ENCODE measurements at regions not wholly inside any gene's neighbourhood (a gene's known extent, or its start where the extent isn't known, plus 50 kb on each side); places are given as distances from the start of the nearest gene placed in this dataset.

- Histone ChIP-seq H3K4me2 (ENCODE audit: low read length) (no peak overlapping the region), H3K79me2 (ENCODE audit: insufficient read depth, low read depth, low read length) (no peaks in the 10 kb centered on the region), H3K4me3 (ENCODE audit: low read depth, low read length, poor library complexity, severe bottlenecking) (no peak overlapping the region), H3K36me3 (ENCODE audit: insufficient read depth, low read length) (no peaks in the 10 kb centered on the region), H3K4me1 (ENCODE audit: insufficient read depth, low read length, poor library complexity, severe bottlenecking) (no peaks in the 10 kb centered on the region), H4K20me1 (ENCODE audit: insufficient read depth, low read length) (no peaks in the 10 kb centered on the region), H3K9me3 (ENCODE audit: low read length) (no peaks in the 10 kb centered on the region), H3K27ac (ENCODE audit: low read depth, low read length, poor library complexity, severe bottlenecking) (no peak overlapping the region), H2AFZ (ENCODE audit: low read length) (no peak overlapping the region), H3K9me2 (ENCODE audit: insufficient read depth, low read length) (no peaks in the 10 kb centered on the region)
- POLR2A ChIA-PET: no interaction called here
- DNase-seq (ENCODE audit: low spot score): no peak
- CTCF ChIA-PET (ENCODE audit: unreplicated experiment): no interaction called here
- intact Hi-C loops (cut with micrococcal nuclease; ENCODE audit: unreplicated experiment): no loop called here
- no TSS peak for BruUV-seq (replicated peaks)
- TF ChIP-seq CTCF (conservative IDR thresholded peaks at IDR 0.05; ENCODE audit: low read length): no peak
Observed at GRCh38 chr3:70857916-70858315, 545.5 kb upstream of the MDFIC2 start.

- H2AFZ ChIP-seq (ENCODE audit: low read length): no peak overlapping the region
- no peaks in the 10 kb centered on the region for H3K79me2 ChIP-seq (ENCODE audit: insufficient read depth, low read depth, low read length)
- no peaks in the 10 kb centered on the region for H3K9me3 ChIP-seq (ENCODE audit: low read length)
- intact Hi-C loops (cut with micrococcal nuclease; ENCODE audit: unreplicated experiment): no loop called here
- no peak overlapping the region for H3K4me3 ChIP-seq (ENCODE audit: low read depth, low read length, poor library complexity, severe bottlenecking)
- TF ChIP-seq CTCF (conservative IDR thresholded peaks at IDR 0.05; ENCODE audit: low read length): no peak
- no peak for TF ChIP-seq EZH2phosphoT487 (IDR thresholded peaks at IDR 0.05; ENCODE audit: borderline replicate concordance, low read depth, low read length)
- H4K20me1 ChIP-seq (ENCODE audit: insufficient read depth, low read length): no peaks in the 10 kb centered on the region
- H3K9me2 ChIP-seq (ENCODE audit: insufficient read depth, low read length): no peaks in the 10 kb centered on the region
- no peak overlapping the region for H3K4me2 ChIP-seq (ENCODE audit: low read length)
- H3K36me3 ChIP-seq (ENCODE audit: insufficient read depth, low read length): no peaks in the 10 kb centered on the region
- no peak for DNase-seq (ENCODE audit: low spot score)
- H3K27ac ChIP-seq (ENCODE audit: low read depth, low read length, poor library complexity, severe bottlenecking): no peak overlapping the region
- POLR2A ChIA-PET: interaction anchor here (0.8 kb wide), 1 partner anchor 23 kb away, joined by 3 read pairs; no protein-coding TSS in a partner anchor
- CTCF ChIA-PET (ENCODE audit: unreplicated experiment): no interaction called here
- H3K4me1 ChIP-seq (ENCODE audit: insufficient read depth, low read length, poor library complexity, severe bottlenecking): no peaks in the 10 kb centered on the region
- no TSS peak for BruUV-seq (replicated peaks)
Observed at GRCh38 chr3:70856414-70857162, 544.1 kb upstream of the MDFIC2 start.

GRCh38 chr3:70855149-70855548 is 542.7 kb upstream of the MDFIC2 start:
- ChIA-PET POLR2A (interaction anchor here (0.5 kb wide), 1 partner anchor 15 kb away, joined by 3 read pairs; no protein-coding TSS in a partner anchor), CTCF (ENCODE audit: unreplicated experiment) (no interaction called here)
- Histone ChIP-seq H3K4me1 (ENCODE audit: insufficient read depth, low read length, poor library complexity, severe bottlenecking) (no peaks in the 10 kb centered on the region), H3K9me3 (ENCODE audit: low read length) (no peaks in the 10 kb centered on the region), H2AFZ (ENCODE audit: low read length) (no peak overlapping the region), H3K9me2 (ENCODE audit: insufficient read depth, low read length) (no peaks in the 10 kb centered on the region), H3K36me3 (ENCODE audit: insufficient read depth, low read length) (no peaks in the 10 kb centered on the region), H3K4me2 (ENCODE audit: low read length) (no peak overlapping the region), H3K79me2 (ENCODE audit: insufficient read depth, low read depth, low read length) (no peaks in the 10 kb centered on the region), H3K4me3 (ENCODE audit: low read depth, low read length, poor library complexity, severe bottlenecking) (no peak overlapping the region), H4K20me1 (ENCODE audit: insufficient read depth, low read length) (no peaks in the 10 kb centered on the region), H3K27ac (ENCODE audit: low read depth, low read length, poor library complexity, severe bottlenecking) (no peak overlapping the region)
- no peak for DNase-seq (ENCODE audit: low spot score)
- no TSS peak for BruUV-seq (replicated peaks)
- TF ChIP-seq EZH2phosphoT487 (IDR thresholded peaks at IDR 0.05; ENCODE audit: borderline replicate concordance, low read depth, low read length): no peak
- no peak for TF ChIP-seq CTCF (conservative IDR thresholded peaks at IDR 0.05; ENCODE audit: low read length)
- intact Hi-C loops (cut with micrococcal nuclease; ENCODE audit: unreplicated experiment): no loop called here

Data from OCI-LY7 (cell line).